ENCODE measurements at regions not wholly inside any gene's neighbourhood (a gene's known extent, or its start where the extent isn't known, plus 50 kb on each side); places are given as distances from the start of the nearest gene placed in this dataset.
"Not testable (repeated sequence)": the region's sequence is repeated elsewhere in the genome, so short reads cannot be mapped to it uniquely, and the experiment has no call there.

DNA sequence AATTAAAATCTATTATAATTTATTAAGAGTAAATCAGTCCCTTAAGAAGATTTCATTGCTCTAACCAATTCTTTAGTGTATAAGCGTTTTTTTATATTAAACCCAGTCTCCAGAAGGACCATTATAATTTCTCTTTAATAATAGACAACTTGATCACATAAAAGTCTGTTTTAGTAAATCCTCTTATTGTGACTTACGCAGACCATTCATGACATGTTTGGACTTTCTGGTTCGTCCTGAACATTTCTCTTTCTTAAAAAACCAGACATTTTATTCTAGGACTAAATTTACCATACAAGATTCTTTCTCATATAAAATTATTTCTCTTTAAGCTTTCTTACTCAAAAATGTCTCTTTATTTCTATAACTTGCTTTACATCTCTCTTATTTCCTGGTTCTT lies 196.2 kb upstream of the RAI14 start:
- Histone ChIP-seq H3K27ac (no peak overlapping the region), H3K36me3 (no peaks in the 10 kb centered on the region), H3K4me3 (no peak overlapping the region), H3K27me3 (no peaks in the 10 kb centered on the region), H3K9me3 (no peaks in the 10 kb centered on the region), H3K4me1 (no peaks in the 10 kb centered on the region)
- intact Hi-C loops (cut with DNase I): loop anchor here in 1 of 3 donors (10.0 kb wide), 1 partner anchor 455 kb away; the partner anchor contains the start of gene AMACR
- FAIRE-seq (no peak), ATAC-seq (no peak), DNase-seq (no peak)
- 20 to 32% methylated on average over 3 of the region's 3 CpGs for WGBS, 2 donors
- TF ChIP-seq, protein P1, sequence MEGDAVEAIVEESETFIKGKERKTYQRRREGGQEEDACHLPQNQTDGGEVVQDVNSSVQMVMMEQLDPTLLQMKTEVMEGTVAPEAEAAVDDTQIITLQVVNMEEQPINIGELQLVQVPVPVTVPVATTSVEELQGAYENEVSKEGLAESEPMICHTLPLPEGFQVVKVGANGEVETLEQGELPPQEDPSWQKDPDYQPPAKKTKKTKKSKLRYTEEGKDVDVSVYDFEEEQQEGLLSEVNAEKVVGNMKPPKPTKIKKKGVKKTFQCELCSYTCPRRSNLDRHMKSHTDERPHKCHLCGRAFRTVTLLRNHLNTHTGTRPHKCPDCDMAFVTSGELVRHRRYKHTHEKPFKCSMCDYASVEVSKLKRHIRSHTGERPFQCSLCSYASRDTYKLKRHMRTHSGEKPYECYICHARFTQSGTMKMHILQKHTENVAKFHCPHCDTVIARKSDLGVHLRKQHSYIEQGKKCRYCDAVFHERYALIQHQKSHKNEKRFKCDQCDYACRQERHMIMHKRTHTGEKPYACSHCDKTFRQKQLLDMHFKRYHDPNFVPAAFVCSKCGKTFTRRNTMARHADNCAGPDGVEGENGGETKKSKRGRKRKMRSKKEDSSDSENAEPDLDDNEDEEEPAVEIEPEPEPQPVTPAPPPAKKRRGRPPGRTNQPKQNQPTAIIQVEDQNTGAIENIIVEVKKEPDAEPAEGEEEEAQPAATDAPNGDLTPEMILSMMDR (IDR thresholded peaks at IDR 0.05): no peak

DNA sequence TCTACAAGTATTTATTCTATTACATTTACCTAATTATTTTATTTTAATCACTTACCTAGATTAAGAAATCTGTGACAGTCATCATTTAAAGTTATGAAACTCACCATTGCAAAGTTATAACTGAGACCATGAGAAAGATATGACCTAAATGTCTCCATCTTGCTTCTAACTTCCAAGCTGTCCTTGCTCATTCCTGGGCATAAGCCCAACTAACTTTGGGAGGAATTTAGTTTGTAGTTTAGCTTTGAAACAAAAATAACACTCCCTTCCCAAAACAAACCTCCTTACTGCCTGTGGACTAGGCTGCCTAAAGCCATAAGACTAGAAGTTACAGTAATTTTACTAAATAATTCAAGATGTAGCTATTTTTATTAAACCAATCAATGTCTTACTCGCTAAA lies 195.6 kb upstream of the RAI14 start:
- Histone ChIP-seq H3K4me1 (no peaks in the 10 kb centered on the region), H3K4me3 (no peak overlapping the region), H3K36me3 (no peaks in the 10 kb centered on the region), H3K27ac (no peak overlapping the region), H3K9me3 (no peaks in the 10 kb centered on the region), H3K27me3 (no peaks in the 10 kb centered on the region)
- DNase-seq (no peak), ATAC-seq (no peak), FAIRE-seq (peak; percentile 80)
- TF ChIP-seq, protein P1 (IDR thresholded peaks at IDR 0.05): no peak
- WGBS, 2 donors: 0 to 39% methylated on average over 1 of the region's 1 CpG
- intact Hi-C loops (cut with DNase I): loop anchor here in 1 of 3 donors (10.0 kb wide), 1 partner anchor 456 kb away; the partner anchor contains the start of gene AMACR

DNA sequence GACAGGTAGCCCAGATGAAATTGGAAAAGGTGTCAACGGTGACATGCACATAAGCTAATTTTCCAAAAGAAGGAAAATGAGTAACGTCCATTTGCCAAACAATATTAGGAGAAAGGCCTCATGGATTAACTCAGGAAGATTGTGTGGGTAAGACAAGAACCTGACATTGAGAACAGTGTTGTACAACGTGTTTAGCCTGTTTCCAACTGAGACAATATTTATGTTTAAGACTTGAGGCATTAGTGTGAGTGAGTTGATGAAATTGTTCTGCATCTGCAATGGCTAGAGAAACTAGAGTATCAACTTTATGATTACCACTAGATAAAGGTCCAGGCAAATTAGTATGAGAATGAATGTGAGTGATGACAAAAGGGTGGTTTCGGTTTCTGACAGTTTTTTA lies 191.3 kb upstream of the RAI14 start:
- intact Hi-C loops (cut with DNase I): loop anchor here in 1 of 3 donors (10.0 kb wide), 1 partner anchor 460 kb away; the partner anchor contains the start of gene AMACR
- Histone ChIP-seq H3K36me3 (no peaks in the 10 kb centered on the region), H3K4me1 (peaks cover 0 to 10% (median 0%) of the 10 kb centered on the region in 3 donors), H3K9me3 (no peaks in the 10 kb centered on the region), H3K4me3 (no peak overlapping the region), H3K27ac (no peak overlapping the region), H3K27me3 (no peaks in the 10 kb centered on the region)
- WGBS, 2 donors: 9 to 22% methylated on average over 4 of the region's 4 CpGs
- ATAC-seq: no peak
- FAIRE-seq: no peak
- TF ChIP-seq, protein P1 (IDR thresholded peaks at IDR 0.05): no peak
- DNase-seq: no peak

DNA sequence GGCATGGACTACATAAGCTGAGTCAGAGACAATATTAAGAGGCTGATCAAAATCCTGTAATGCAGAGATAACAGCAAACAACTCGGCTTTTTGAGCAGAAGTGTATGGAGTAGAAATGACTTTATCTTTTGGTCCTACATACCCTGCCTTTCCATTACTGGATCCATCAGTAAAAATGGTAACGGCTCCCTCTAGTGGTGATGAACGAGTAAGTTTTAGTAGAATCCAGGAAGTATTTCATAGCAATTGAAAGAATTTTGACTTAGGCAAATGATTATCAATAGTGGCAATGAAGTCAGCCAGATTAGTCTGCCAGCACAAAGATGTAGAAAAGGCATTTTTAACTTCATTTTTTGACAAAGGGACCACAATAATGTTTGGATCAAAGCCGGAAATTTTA lies 190.8 kb upstream of the RAI14 start:
- 0 to 1% methylated on average over 3 of the region's 4 CpGs for WGBS, 2 donors
- Histone ChIP-seq H3K4me3 (peak overlapping the region in 2 of 4 donors; percentile 9 to 16), H3K27ac (peak overlapping the region in 2 of 4 donors; percentile 72 to 73)
- not testable (repeated sequence) for H3K9me3 ChIP-seq, H3K4me1 ChIP-seq, ATAC-seq, H3K27me3 ChIP-seq, H3K36me3 ChIP-seq, DNase-seq, FAIRE-seq
- intact Hi-C loops (cut with DNase I): loop anchor here in 1 of 3 donors (10.0 kb wide), 1 partner anchor 460 kb away; the partner anchor contains the start of gene AMACR

DNA sequence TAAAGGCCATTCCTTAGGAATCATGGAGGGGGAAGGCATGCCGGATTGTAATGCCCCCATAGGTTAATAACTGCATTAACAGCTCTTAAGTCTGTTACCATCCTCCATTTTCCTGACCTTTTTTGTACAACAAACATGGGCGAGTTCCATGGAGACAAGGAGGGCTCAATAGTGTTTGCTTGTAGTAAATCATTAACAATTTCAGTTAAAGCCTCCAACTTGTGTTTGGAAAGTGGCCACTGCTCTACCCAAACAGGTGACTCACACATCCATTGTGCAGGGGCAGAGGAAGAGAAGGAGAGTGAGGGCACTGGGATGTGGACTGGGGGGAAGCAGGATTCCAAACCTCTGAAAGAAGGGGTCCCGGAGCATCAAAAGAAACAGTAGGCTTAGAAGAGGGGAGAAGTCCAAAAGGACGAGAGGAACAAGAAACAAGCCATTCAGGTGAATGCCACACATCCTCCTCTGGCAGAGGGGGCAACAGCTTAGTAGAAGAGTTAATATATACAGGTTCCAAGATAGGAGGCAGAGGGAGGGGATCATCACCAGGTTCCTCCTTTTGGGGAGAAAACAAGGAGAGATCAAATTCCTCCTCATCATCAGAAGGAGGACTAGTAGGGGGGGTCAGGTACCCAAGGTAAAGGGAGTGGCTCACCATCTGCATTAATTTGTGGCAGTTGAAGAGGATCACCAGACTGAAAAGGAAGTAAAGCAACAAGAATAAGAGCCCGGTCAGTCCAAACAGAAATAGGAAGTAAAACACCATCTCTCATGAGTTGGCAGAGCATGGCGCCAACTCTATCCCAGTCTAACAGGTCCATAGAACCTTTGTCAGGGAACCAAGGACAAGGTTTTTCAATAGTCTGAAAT lies 189.4 kb upstream of the RAI14 start:
- intact Hi-C loops (cut with DNase I): loop anchor here in 1 of 3 donors (10.0 kb wide), 1 partner anchor 462 kb away; the partner anchor contains the start of gene AMACR
- H3K4me3 ChIP-seq: peak overlapping the region in 2 of 4 donors; percentile 16 to 18
- H3K27me3 ChIP-seq, FAIRE-seq, H3K9me3 ChIP-seq, H3K4me1 ChIP-seq, H3K36me3 ChIP-seq: not testable (repeated sequence)
- peak; percentile 71 to 91 (median 90) for ATAC-seq
- H3K27ac ChIP-seq: peak overlapping the region; percentile 17 to 73 (median 54)
- peak in 4 of 6 donors; percentile 50 to 81 (median 76) for DNase-seq
- 30 to 31% methylated on average over 6 of the region's 6 CpGs for WGBS, 2 donors
